HG03558 (cell line): ENCODE measurements at regions not wholly inside any gene's neighbourhood (a gene's known extent, or its start where the extent isn't known, plus 50 kb on each side); places are given as distances from the start of the nearest gene placed in this dataset.

Experiments used
- ATAC-seq: cut with Tn5 transposase; IDR thresholded peaks from one replicate; pipeline ENCODE4 v1.9.1; 2021; ENCODE audit warnings: moderate number of reproducible peaks; ENCODE audit not compliant: unreplicated experiment; ENCODE audit errors: extremely low read depth

GRCh38 chr17:69876757-69877156, 198.3 kb upstream of the KCNJ16 start:
- no peak for ATAC-seq

- ATAC-seq: no peak
Observed at GRCh38 chr17:69878661-69879060, 196.4 kb upstream of the KCNJ16 start.

GRCh38 chr17:69879576-69879975, 195.4 kb upstream of the KCNJ16 start:
- no peak for ATAC-seq

GRCh38 chr17:69880591-69881112, 194.4 kb upstream of the KCNJ16 start:
- ATAC-seq: no peak

- ATAC-seq: no peak
Observed at GRCh38 chr17:69882281-69882680, 192.7 kb upstream of the KCNJ16 start.

- ATAC-seq: no peak
Observed at GRCh38 chr17:69883120-69883519, 191.9 kb upstream of the KCNJ16 start.

GRCh38 chr17:69884356-69884755, 190.7 kb upstream of the KCNJ16 start:
- no peak for ATAC-seq

- ATAC-seq: no peak
Observed at GRCh38 chr17:69884846-69885245, 190.2 kb upstream of the KCNJ16 start.

GRCh38 chr17:69898601-69899000, 176.4 kb upstream of the KCNJ16 start:
- no peak for ATAC-seq

- ATAC-seq: no peak
Observed at GRCh38 chr17:69900101-69900500, 174.9 kb upstream of the KCNJ16 start.

GRCh38 chr17:69900829-69901228, 174.2 kb upstream of the KCNJ16 start:
- ATAC-seq: no peak

GRCh38 chr17:69906306-69906705, 168.7 kb upstream of the KCNJ16 start:
- no peak for ATAC-seq

- ATAC-seq: no peak
Observed at GRCh38 chr17:69907132-69907847, 167.7 kb upstream of the KCNJ16 start.

- no peak for ATAC-seq
Observed at GRCh38 chr17:69908626-69909368, 166.2 kb upstream of the KCNJ16 start.

- no peak for ATAC-seq
Observed at GRCh38 chr17:69909389-69909788, 165.6 kb upstream of the KCNJ16 start.

GRCh38 chr17:69912805-69913204, 162.2 kb upstream of the KCNJ16 start:
- ATAC-seq: no peak

GRCh38 chr17:69913216-69913615, 161.8 kb upstream of the KCNJ16 start:
- no peak for ATAC-seq

GRCh38 chr17:69913616-69914015, 161.4 kb upstream of the KCNJ16 start:
- no peak for ATAC-seq

- no peak for ATAC-seq
Observed at GRCh38 chr17:69914520-69914919, 160.5 kb upstream of the KCNJ16 start.

GRCh38 chr17:69916761-69917160, 158.3 kb upstream of the KCNJ16 start:
- no peak for ATAC-seq

GRCh38 chr17:69918164-69918563, 156.9 kb upstream of the KCNJ16 start:
- no peak for ATAC-seq

GRCh38 chr17:69919789-69920188, 155.2 kb upstream of the KCNJ16 start:
- ATAC-seq: no peak
